NCI-H345 treated with DMSO at 0.1 percent for 48 hours (cell line): ENCODE measurements at regions not wholly inside any gene's neighbourhood (a gene's known extent, or its start where the extent isn't known, plus 50 kb on each side); places are given as distances from the start of the nearest gene placed in this dataset.

Experiments used
- DNase-seq: peaks from one replicate; lab custom pipeline; 2025; ENCODE audit not compliant: unreplicated experiment; lab: John Stamatoyannopoulos, UW

DNA sequence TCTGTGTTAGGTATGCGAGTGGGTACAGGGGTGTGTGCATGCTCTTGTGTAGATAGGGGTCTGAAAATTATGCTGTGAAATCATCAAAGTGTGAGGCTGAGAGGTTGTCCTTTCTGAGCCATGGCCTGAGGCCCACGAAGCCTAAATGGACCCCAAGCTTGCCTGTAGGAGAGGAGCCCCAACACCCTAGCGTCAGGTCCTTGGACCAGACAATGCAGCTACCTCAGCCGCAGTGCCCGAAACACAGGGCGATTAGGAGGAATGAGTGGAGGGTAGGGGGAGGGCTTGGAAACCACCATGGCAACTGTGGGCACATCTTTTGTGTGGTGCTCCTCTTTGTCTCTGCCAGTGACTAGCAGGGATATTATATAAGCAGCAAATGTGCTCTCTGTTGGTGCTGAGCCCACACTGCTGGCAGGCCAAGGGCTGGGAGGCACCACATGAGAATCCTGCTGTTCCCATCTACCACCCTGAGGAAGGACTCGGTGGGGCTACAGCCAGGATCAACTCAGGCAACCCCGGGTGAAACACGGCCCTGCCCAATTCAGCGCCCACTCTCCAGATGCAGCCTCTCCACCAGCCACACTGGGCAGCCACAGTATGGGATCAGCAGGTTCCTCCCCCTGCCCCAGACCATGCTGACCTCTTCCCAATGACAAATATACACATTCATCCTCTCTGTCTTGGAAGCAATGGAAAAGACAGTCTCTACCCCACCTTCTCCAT is 84.6 kb upstream of the FSTL4 start:
- DNase-seq: no peak

DNA sequence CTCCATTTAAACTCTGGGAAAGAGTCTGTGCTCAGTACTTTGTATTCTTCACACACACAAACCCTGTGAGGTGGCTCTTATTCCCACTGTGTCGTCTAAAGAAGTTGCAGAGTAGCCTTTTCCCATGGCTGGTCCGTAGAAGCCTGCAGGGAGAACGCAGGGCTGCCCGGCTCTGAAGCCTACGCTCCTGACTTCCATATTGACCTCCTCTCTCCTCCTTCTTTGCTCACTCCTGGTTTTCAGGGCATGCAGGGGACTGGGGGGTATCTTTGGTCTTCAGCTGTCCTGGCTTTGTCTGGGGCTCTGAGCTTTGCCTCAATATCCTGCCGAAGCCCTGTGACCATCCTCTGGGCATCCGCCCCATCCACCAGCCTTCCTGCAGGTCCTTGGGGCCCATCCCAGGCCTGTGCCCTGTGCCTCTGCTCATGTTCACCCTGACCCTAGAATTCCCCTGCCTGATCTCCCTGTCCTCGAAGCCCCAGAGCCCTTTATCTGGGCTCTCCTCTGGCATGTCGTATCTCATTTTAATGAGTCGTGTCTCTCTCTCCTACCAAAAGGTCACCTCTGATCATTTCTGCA is 83.8 kb upstream of the FSTL4 start:
- no peak for DNase-seq

DNA sequence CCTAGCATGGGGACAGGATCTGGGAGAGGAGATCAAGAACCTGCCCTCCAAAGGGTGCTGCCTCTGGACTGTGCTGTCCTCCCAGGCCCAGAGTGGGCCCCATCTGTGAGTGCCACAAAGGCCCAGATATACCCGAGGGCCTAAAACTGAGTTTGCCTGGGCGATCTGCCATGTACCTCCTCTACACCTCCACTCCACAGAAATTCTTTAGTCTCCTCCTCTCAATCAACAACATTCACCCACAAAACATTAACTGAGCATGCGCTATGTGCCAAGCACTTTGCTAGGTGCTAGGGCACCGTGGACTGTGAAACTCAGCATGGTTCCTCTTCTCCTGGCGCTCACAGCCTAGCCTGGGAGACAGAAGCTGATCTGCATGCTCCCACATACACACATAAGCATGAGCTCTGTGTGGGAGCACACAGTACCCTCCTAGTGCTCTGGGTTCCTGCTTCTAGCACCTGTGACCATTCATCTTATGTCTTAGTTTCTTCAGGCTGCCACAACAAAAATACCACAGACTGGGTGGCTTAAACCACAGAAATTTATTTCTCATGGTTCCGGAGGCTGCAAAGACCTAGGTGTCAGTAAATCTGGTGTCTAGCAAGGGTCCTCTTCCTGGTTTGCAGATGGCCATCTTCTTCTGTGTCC is 82.0 kb upstream of the FSTL4 start:
- DNase-seq: no peak

DNA sequence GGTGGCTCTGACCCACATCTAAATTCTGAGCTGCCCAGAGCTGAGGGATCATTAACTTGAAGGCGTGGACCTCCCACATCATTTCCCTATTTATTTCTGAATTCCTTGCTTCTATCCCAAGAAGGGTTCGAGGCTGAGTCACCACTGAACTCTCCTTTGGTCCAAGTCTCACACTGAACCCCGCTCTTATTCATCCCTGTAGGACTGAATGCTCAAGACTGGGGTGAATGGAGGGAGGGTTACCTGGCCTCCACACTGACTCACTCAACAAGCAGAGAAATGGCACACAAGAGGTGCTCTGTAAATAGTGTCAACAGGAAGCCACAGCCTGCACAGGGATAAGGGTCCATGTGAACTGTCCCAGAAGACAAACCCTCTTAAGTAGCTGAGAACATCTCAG is 79.1 kb upstream of the FSTL4 start:
- no peak for DNase-seq

DNA sequence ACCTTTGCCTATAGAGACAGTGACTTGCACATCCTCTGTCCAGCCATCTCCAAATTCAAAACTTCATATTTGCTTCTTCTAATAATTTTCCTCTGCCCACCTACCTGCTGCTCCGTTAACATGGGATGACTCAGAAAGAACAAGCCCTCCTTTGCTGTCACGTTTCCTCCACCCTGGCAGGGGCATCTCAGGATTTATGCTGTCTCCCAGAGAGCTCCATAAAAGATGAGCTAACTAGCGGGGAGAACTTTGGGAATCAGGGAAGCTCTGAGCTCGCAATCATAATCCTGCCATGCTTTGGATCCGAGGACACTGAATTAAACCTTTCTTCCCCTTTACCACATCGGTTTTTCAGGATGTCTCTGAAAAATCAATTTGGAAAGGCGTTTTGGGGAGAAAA is 78.4 kb upstream of the FSTL4 start:
- DNase-seq: no peak

DNA sequence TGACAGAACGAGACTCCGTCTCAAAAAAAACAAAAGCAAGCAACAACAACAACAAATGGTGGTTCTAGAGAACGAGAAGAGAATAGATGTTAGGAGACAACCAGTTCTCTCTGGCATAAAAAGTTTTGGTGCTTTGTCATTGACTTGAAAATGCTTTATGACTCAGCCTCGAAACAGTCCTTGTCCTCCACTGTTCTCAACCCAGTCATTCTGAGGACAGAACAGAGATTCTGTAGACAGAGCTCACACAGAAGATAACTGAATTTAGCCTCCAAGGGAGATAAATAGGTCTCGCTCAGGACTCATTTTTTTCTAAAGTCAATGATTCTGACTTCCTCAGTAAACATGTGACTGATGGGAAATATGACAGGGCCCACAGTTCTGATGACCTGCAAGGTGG is 76.0 kb upstream of the FSTL4 start:
- no peak for DNase-seq

DNA sequence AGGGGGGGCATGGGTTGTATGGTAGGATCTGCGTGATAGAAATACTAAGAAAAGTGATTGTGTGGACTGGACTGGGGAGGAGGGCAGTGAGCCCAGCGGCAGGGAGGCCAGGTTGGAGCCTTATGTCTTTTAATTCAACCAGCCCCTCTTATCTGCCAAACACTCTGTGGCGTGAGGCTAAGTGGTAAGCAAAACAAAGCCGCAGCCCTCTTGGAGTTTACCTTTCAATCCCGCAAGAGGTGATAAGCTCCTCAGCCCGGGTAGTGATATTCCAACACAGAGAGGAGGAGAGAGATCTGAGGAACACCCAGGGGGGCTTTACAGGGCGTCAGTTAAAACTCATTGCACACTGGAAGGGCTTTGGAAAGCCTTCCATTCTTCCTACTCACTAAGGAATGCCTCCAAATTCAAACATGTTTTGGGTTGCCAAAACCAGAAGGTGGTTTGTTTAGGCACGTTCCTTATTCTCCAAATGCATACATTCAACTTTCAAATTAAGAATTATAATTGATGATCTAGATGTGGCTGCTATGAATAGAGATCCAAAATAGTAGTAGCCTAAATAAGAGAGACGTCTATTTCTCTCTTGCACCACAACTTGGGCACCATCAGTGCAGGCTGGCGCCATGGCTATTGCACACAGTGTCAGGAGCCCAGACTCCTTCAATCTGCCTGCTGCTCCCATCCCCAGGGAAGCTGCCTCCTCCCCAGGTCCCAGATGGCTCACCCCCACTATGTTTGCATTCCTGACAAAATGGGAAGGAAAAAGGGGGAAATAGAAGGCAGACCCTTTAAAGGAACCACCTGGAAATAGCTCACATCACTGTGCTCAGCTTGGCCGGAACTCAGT is 75.1 kb upstream of the FSTL4 start:
- DNase-seq: no peak

DNA sequence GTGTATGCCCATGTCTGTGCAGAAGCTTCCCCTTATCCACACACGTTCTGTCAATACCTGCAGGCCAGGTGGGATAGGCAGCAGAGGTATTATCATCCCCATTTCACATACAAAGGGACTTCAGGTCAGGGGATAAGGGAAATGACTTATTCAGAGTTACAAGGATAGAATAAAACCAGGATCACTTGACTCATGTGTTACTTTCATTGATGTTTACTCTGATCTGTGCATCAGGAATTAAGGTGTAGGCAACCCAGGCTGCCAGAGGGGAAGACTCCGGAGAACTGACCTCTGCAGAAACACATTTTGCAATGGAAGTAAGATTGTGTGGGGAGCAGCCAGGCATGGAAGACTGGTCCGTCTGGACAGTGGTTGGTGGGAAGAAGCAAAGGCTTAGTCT is 74.2 kb upstream of the FSTL4 start:
- no peak for DNase-seq

DNA sequence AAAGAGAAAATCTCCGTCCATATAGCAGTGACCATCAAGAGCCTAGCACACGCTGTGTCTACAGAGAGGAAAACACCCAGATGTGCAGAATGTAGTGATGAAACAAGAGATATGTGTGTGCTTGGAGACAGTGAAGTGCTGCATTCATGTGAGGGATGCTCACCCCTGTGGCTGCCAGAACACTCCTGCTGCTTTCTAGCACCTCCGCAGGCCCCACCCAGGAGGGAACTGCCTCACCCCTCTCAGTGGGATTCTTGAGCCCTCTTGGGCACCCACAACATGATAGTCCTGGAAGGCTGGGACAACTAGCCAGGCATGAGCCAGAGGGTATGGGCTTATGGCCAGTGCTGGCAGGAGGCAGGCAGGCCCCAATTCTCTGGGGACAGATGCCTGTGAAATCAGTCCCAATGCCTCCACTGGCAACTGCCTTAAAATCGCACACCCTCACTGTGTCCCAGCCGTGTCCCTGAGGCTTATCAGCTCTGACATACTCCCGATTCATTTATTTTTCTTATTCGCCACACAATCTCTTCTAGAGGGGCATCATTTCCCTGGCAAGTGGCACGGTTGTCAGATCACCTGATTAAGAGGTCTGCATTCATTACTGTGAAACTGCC is 73.2 kb upstream of the FSTL4 start:
- DNase-seq: no peak

DNA sequence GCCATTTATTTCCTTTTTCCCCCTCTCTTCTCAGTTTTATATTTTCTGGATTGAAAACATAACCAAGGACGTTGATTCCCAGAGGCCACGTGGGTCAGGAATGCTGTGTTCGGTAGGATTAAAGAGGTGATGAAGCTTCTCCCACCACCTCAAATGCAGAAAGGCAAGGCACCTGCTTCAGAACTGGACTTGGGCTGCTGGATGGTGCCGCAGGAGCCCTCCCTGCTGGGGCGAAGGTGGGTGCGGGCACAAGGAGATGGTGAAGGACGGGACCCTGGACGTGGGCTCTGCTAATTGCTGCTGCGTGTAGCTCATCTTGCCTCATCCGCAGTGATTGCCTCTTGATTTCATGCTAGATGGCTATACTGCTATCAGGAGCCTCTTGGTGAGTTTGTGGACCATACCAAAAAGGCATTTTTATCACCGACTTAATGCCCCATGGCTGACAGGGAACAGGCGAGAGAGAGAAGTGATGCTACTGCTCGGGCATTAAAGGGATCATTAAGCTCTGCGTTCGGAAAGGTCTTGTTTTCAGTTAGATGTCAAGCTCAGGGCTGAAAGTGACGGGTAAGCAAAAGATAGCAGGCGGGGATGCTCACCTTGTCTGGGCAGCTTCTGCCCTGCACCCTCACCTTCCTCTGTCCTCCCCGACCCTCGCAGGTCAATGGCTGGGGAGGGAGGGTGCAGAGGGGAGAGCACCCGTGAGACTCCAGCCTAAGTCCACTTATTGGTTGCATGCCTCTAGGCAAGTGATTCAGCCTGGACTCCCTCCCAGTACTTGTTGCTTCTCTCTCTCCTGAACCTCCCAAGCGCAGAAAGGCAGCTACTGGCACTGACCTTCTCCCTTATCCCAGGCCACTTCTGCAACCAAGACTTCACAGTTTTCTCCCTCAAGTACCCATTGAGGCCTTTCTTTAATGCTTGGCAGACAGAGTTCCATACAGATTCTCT is 71.6 kb upstream of the FSTL4 start:
- no peak for DNase-seq

DNA sequence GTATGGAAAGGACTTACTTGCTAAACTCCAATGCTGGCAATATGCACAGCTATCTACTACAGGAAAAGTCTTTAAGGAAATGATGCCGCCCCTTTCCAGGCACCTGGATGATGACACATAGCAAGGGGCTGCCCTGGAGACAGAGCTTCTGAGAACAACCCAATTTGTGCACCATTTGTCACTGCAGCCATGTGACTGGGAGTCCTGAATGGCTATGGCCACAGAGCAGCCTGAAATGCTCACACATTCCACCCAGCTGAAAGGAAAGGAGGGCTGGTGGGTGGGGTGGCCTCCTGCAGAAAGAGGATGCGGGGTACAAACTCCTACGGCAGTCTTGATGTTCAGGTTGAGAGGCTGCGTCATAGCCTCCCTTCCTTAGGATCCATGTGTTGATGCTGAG is 70.1 kb upstream of the FSTL4 start:
- DNase-seq: no peak

DNA sequence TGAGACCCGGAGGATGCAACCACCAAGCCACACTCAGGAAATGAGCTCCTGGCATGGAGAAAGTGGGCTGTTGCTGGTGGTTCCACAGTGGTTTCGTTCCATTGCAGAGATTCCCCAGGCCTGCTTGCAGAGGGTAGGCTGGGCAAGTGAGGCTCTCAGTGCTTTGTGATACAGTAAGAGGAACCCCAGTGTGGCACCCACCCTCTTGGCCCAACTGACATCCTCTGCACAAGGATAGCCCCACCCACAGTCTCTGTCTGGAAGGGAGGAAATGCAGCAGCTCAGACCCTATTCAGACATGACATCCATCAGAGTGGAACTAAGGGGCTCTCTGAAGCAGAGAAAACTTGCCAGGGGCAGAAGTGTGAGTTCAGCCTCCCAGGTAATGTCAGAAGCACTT is 69.6 kb upstream of the FSTL4 start:
- no peak for DNase-seq

DNA sequence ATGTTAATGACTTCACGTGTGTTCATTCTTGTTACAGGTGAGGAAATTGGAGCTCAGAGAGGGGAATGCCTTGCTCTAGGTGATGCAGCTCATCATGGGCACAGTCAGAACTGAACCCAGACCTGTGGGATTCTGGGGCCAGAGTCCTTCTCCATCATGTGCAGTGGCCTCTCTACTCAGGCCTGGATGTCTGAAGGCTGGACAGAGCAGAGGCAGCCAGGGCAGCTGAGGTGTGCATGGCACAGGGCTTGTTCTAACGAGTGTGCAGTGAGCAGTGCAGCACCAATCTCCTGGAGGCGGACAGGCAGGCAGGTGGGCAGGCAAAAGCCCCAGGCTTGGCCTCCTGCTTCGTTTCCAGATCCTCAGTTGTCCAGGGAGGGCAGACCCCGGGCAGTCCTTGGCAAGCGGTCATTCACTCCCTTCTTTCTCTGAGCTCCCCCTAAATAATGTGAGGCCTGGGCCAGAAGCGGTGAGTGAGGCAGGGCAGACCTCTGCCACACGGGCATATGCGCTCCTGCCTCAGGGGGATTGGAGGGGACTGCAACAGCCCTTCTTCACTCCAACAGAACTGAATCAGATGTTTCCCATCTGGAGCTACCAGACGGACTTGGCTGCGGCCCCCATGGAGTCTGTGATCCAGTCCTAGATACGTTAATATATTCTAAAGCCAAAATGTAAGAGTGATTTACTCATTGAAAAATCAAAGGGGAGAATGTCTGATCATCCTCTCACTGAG is 68.7 kb upstream of the FSTL4 start:
- DNase-seq: no peak

DNA sequence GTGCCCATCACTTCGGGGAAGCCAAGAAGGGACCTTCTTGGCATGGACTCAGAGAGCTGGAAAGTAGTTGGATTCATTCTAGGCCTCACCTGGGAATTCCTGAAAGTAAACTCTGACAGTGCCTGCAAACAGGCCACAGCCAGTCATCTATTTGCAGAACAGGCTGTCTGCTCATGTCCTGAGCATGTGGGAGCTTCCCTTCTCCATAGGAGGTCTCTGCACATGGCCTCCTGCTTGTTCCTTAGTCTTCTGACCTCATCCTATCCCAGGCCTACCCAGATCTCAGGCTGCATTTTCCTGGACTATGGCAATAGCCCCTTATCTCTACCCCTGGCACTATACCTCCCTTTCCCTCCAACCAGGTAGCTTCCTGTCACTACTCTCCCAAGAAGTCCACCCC is 67.2 kb upstream of the FSTL4 start:
- no peak for DNase-seq

DNA sequence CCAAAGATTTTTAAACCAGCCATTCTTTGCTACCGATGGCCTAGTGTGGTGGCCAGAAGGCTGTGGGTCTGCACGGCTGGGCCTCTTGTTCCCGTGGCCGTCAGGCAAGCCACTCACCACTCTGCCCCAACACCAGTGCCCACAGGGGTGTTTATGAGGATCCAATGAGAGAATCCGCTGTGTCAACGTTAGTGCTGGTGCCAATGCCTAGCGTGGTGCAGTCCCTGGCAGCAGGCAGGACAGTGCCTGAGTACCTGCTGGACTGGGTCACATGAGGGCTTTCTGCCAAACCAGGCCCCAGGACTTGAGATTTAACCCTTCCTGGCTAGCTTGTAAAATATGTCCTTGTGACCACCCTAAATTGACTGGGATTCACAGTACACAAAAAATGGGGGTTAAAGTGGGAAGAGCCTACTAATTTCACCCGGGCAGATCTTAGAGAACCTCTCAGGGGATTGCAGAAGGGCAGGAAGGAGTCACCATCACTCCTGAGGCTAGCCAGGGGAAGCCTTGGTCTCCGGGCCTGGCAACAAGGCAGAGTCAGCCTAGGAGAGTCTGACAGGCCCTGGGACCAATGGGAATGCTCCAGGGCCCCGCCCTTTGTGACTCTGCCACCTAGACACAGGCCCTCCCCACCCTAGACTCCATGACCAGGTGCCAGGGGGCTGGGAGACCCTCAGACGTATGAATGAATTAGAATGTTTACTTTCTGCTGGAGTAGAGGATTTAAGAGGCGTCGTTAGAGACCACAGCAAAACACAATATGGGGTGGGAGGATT is 63.2 kb upstream of the FSTL4 start:
- DNase-seq: no peak

DNA sequence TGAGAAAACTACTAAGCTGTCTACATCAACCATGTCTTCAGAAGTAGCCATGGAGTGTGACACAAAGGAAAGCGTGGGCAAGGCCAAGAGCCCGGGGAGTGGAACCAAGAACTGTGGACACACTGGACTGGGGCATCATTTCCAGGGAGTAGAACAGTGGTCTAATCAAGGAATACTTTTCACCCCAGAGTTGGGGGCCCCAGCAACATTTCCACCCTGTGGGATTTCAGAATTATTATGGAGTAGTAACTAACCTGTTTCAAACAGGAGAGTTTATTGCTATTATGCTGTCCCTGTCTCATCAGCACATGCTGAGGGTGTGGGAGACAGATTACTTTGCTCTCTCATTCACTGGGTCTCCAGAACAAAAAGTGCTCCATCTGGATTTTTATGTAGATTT is 58.0 kb upstream of the FSTL4 start:
- no peak for DNase-seq

DNA sequence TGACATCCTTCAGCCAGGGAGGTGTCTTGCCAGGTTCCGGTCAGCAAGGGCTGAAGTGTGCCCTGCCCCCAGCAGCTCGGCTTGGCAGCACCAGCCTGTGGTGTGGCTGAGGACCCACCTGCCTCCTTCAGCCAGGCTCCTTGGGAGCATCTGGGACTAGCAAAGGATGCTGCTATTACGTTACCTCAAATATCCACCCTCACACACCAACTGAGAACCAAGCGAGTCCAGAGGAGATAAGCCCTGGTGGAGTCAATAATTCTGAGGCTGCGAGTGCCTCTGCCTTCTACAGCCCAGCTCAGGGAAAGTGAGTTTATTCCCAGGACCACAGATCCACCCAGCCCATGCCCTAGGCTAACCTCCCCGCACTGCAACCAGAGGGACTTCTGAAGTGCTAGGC is 57.1 kb upstream of the FSTL4 start:
- DNase-seq: no peak

DNA sequence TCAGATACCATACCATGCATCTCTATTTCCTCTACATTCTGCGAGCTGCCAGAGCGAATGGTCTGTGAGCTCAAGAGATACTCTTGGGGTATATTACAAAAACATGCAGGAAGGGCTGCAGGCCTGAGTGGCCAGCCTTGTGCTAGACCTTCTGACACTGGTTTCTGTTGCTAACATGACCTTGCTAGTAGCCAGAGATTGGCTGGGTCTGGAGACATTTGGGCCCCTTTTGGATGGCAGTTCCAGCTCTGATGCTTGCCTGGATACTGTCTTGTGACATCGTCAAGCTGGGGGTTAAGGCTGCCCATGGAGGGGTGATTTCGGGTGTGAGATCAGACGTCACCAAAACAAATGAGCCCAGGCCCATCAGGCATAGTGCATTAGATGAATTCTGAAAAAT is 56.1 kb upstream of the FSTL4 start:
- DNase-seq: no peak

DNA sequence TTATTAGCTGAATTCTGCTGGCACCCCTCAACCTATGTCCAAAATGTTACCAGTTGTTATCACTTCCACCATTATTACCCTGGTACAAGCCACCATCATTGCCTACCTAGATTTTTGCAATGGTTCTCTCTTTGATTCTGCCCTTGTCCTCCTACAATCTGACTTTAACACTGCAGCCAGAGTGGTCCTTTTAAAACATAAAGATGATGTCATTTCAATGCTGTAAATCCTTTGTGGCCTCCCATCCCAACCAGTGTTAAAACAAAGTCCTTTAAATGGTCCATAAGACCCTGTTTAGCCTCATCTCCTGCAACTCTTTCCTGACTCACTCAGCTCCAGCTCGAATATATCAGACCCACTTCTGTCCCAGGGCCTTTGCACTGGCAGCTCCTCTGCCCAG is 54.9 kb upstream of the FSTL4 start:
- no peak for DNase-seq
